GM19023 (cell line): ENCODE measurements at regions not wholly inside any gene's neighbourhood (a gene's known extent, or its start where the extent isn't known, plus 50 kb on each side); places are given as distances from the start of the nearest gene placed in this dataset.
"Not testable (repeated sequence)": the region's sequence is repeated elsewhere in the genome, so short reads cannot be mapped to it uniquely, and the experiment has no call there.

Source experiments
- ATAC-seq: cut with Tn5 transposase; IDR thresholded peaks from one replicate; pipeline ENCODE4 v1.9.1; 2021; ENCODE audit warnings: mild to moderate bottlenecking, moderate library complexity; ENCODE audit not compliant: unreplicated experiment

DNA sequence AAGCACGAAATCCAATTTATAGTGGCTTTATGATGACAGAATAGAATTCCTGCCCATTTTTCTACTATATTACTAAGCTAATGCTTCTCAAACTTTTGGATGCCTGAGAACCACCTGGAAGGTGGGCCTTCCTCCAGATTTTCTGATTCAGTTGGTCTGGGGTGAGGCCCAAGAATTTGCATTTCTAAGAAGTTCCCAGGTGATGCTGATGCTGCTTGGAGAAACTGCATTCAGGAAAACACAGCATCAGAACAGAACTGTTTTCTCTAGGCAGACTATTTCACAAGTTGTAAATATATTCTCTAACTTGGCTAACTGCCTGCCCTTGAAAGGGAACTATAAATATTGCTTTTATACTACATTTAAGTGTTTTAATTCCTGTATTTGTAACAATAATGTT lies 644.9 kb upstream of the DPPA4 start:
- no peak for ATAC-seq

GRCh38 chr3:109984976-109985375 lies 647.6 kb upstream of the DPPA4 start:
- ATAC-seq, result no peak

DNA sequence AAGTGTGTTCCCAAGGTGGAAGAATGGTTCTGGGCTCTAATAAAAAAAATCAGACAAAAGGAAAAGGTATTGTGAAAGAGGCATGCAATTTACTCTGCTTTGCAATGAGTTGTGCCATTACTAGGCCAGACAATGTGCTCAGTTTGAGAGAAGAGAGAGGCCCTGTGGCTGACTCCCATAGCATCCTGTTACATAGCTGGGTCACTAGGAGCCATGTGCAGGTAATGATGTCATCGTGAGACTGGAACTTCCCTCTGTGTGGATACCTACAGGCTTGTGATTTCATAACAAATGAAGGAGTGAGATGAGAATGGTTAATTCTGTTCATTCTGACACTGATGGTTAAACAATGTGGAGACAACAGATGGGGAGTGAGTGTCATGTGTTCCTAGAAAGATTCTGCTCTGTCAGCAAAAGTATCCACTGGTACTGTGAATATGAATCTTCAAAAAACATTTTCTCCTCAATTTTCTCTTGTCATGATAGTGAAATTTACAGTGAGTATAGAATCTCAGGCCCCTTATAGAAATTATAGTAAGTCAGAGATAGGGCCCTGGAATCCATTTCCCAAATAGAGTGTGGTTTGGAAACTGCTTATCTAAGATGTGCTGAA lies 648.7 kb upstream of the DPPA4 start:
- no peak for ATAC-seq

- ATAC-seq, result no peak
Observed at GRCh38 chr3:109994853-109995252, 657.5 kb upstream of the DPPA4 start.

GRCh38 chr3:109995377-109995776 lies 658.0 kb upstream of the DPPA4 start:
- no peak for ATAC-seq

DNA sequence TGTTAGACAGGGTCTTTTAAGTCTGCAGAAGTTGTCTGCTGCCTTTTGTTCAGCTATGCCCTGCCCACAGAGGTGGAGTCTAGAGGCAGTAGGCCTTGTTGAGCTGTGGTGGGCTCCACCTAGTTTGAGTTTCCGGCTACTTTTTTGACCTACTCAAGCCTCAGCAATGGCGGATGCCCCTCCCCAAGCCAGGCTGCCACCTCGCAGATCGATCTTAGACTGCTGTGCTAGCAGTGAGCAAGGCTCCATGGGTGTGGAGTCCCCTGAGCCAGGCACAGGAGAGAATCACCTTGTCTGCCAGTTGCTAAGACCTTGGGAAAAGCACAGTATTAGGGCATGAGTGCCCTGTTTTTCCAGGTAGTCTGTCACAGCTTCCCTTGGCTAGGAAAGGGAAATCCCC lies 664.6 kb upstream of the DPPA4 start:
- not testable (repeated sequence) for ATAC-seq

DNA sequence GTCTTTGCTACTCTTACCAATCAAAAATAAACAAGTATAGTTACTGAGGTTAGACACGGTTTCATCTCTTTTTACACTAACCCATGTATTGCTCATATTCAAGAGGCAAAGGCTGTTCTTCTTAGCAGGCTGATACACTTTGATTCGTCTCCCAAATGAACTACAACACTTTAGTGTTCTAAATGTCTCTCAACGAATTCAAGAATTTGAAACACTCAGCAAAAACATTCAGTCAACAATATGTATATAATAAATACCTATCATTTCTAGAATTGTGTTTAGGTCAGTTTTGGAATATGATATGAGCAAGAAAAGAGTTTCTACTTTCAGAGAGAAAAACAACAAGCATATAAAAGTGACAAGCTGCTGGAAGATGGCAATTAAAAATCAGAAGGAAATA lies 669.6 kb upstream of the DPPA4 start:
- ATAC-seq, result no peak

GRCh38 chr3:110015231-110015963 lies 678.1 kb upstream of the DPPA4 start:
- ATAC-seq, result no peak

- ATAC-seq, result no peak
Observed at GRCh38 chr3:110016235-110016815, 679.0 kb upstream of the DPPA4 start.

GRCh38 chr3:110017304-110017703 lies 680.0 kb upstream of the DPPA4 start:
- ATAC-seq, result no peak

DNA sequence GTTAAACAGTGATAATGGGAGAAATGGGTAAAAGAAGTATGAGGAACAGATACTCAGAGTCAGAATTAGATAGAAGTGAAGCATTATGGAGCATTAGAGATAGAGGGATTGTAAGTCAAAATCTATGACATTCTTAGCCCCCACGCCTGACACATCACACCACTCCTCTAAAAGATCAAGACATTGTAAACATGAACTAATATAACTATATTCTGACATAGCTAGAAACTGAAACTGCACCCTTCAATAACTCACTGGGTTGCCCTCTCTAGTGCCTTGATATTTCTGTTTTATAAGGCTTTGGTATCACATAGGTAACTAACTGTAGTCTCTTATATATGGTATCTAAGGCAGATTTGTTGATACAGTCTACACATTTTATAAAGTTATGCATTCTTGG lies 684.3 kb upstream of the DPPA4 start:
- ATAC-seq, result no peak

DNA sequence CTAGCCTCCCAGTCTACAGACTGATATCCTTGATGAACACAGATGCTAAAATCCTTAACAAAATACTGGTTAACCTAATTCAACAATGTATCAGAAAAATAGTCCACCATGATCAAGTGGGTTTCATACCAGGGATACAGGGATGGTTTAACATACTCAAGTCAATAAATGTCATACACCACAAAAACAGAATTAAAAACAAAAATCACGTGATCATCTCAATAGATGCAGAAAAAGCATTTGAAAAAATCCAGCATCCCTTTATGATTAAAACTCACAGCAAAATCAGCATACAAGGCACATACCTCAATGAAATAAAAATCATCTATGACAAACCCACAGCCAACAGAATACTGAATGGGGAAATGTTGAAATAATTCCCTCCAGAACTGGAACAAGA lies 685.7 kb upstream of the DPPA4 start:
- not testable (repeated sequence) for ATAC-seq

GRCh38 chr3:110026421-110026820 lies 689.1 kb upstream of the DPPA4 start:
- ATAC-seq, result no peak

DNA sequence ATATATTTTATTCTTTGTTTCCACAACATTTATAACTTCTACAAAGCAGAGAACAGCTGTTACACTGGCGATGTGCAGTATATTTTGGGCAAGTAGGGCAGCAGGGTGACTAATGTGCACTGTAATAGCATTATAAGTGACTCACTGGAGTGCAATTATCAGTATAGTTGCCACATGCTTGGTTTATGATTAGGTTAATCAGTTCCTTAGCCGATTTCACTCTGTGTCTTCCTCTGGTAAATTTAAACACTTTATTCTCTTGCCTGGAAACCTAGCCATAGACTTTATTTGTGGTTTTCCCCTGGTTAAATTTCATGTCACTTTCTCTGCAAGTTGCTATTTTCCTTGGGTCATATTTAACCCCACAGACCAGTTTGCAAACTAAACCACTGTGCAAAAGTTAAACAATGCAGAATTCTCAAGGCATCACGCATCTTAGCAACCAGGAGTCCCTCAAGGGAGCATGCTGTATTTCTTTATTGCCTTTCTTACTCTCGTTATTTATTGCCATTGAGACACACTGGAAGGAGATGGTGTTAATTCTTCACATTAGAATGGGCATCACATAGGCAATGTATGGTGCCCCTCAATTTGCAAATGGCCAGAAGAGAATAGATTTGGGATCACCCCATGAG lies 690.2 kb upstream of the DPPA4 start:
- ATAC-seq, result no peak

GRCh38 chr3:110031975-110032374 lies 694.6 kb upstream of the DPPA4 start:
- ATAC-seq, result no peak

GRCh38 chr3:110059431-110059830 lies 722.1 kb upstream of the DPPA4 start:
- no peak for ATAC-seq

DNA sequence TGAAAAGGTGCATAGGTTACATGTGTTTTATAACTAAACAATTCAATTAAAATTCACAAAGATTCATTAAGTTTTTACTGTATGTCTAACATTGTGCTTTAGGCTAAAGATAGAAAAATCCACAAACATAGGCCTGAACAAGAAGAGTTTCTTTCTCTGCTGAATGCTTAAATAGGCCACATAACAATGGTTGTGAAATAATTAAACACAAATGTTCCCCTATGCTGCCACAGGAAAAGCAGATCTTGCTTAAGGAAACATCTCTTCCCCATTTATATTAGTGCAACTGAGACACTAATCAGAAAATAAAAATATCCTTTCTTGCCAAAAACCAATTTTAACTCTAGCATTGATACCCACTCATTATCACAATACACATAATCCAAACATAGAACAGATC lies 725.4 kb upstream of the DPPA4 start:
- ATAC-seq, result no peak

DNA sequence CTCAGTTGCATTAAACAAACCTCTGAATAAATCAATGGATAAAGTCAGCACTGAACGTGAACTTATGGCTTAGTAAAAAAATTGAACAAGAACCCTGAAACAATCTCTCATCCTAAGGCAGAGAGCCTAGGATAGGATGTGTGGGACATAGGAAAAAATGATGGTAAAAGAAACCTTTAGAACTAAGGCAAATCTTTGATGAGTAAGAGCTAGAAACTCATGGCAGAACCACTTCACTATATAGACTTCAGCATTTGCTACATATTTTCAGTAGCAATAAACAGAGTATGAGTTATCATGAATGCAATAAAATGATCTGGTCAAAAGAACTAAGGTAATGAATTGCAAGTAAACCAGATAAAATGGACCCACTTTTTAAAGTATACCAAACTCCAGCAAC lies 725.8 kb upstream of the DPPA4 start:
- no peak for ATAC-seq

DNA sequence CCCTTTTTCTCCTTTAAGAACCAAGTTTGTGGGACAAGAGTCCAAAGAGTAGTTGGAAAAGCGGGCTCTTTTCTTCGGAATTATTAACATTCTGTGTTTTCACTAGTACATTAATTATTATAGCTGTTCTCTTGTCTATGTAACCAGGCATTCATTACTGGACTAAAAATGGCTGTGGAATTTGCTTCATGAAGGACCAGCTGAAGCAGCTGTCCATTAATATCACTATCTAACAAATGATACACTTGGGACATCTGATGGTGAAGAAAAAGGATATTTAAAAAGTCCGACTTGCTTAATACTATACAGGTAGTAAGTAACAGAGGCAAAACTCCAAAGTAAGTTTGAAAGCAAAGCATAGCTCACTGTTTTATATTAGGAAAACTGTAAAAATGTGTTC lies 728.9 kb upstream of the DPPA4 start:
- no peak for ATAC-seq

GRCh38 chr3:110067527-110067926 lies 730.2 kb upstream of the DPPA4 start:
- ATAC-seq, result no peak

- no peak for ATAC-seq
Observed at GRCh38 chr3:110069761-110070160, 732.4 kb upstream of the DPPA4 start.
